Epithelial cell of esophagus (primary cell): ENCODE measurements at regions not wholly inside any gene's neighbourhood (a gene's known extent, or its start where the extent isn't known, plus 50 kb on each side); places are given as distances from the start of the nearest gene placed in this dataset.
"Not testable (repeated sequence)": the region's sequence is repeated elsewhere in the genome, so short reads cannot be mapped to it uniquely, and the experiment has no call there.

Source experiments
- DNase-seq: peaks from one replicate; pipeline ENCODE4 v3.0.0; 2010; ENCODE audit warnings: low read depth
- H3K4me3 ChIP-seq: 2 replicates; pipeline ENCODE4 v1.5.1; 2011; ENCODE audit warnings: mild to moderate bottlenecking, low read length, control low read depth
- TF ChIP-seq, protein P1 (sequence below): IDR thresholded peaks from 2 replicates; pipeline ENCODE4 v1.5.1; 2011; ENCODE audit warnings: low read depth, mild to moderate bottlenecking, low read length, control low read depth, inconsistent platforms; ENCODE audit not compliant: insufficient read depth; ENCODE audit errors: missing control alignments

DNA sequence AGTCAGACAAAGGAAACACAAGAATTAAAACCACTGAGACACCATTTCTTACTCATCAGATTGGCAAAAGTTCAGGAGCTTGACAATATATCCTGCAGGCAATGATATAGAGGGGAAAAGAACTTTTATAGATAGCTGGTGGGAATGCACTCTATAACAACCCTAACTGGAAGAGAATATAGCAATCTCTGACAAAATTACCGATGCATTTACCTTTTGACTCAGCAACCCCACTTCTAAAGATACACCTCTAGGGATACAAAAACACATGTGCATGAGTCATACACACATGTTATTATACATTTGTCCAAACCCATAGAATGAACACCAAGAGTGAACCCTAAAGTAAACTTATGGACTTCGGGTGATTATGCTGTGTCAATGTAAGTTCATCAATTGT is 79.4 kb upstream of the SRD5A2 start:
- H3K4me3 ChIP-seq = no peak overlapping the region
- peak; percentile 23 for DNase-seq
- TF ChIP-seq, protein P1, sequence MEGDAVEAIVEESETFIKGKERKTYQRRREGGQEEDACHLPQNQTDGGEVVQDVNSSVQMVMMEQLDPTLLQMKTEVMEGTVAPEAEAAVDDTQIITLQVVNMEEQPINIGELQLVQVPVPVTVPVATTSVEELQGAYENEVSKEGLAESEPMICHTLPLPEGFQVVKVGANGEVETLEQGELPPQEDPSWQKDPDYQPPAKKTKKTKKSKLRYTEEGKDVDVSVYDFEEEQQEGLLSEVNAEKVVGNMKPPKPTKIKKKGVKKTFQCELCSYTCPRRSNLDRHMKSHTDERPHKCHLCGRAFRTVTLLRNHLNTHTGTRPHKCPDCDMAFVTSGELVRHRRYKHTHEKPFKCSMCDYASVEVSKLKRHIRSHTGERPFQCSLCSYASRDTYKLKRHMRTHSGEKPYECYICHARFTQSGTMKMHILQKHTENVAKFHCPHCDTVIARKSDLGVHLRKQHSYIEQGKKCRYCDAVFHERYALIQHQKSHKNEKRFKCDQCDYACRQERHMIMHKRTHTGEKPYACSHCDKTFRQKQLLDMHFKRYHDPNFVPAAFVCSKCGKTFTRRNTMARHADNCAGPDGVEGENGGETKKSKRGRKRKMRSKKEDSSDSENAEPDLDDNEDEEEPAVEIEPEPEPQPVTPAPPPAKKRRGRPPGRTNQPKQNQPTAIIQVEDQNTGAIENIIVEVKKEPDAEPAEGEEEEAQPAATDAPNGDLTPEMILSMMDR = no peak

DNA sequence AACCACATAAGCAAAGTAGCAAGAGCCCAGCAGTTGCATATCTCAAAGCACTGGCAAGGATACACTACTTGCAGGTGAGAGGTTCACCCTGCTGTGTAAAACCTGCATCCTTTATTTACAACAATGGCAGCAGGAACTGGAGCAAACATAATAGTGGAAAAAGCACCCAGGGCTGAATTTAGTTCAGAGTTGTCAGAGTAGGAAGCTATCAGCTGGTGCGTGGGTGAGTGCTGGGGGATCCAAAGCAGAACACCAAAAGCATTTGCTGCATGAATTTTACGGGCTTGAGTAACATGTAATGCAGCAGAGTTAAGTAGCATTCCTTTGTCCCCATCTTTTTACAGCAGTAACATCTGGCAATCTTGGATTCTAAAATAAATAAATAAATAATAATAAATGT is 73.5 kb upstream of the SRD5A2 start:
- DNase-seq = no peak
- TF ChIP-seq, protein P1 = no peak
- H3K4me3 ChIP-seq = no peak overlapping the region

DNA sequence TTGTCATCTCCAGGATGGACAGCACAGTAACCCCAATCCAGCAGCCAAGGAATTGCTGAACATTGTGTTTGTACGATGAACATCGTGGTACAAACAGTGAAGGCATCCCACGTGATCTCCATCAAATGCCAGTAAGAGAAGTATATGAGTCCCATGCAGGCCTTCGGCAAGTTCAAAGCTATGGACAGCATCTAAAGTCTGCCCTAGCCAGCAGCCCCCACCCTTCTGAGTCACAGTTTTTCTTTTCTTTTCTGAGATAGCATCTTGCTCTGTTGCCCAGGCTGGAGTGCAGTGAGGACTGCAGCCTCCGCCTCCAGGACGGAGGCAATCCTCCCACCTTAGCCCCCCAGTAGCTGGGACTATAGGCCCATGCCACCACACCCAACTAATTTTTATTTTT is 71.0 kb upstream of the SRD5A2 start:
- no peak overlapping the region for H3K4me3 ChIP-seq
- no peak for DNase-seq
- TF ChIP-seq, protein P1 = no peak

DNA sequence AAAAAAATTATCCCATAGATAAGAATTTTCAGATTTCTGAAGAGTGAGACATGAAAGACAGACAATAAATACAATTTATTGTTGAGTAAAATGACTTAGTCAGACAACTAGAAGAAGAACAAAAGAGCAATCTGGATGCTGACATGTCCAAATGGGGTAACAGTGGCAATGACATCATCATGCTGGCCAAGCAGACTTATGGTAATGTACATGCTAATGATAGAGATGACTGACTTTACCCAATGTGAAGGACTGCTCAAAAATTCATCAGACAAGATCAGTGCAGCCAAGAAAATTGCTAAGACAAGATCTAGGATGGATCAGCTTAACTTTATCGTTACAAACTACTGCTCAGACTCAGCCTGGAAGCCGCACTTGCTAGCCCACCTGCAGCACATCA is 70.5 kb upstream of the SRD5A2 start:
- no peak for DNase-seq

DNA sequence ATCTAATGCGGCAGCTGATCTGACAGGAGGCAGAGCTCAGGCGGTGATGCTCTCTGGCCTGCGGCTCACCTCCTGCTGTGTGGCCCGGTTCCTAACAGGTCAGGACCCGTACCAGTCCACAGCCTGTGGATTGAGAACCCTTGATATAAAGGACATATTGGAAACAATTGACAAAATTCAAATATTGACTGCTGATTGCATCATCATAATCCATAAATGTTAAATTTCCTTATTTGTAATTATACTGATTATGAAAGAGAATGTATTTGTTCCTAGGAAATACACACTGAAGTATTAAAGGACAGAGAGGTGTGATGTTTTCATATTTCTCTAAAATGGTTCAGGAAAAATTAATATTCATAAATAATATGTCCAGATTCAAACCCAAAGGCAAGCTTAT is 63.8 kb upstream of the SRD5A2 start:
- H3K4me3 ChIP-seq = no peak overlapping the region
- TF ChIP-seq, protein P1 = no peak
- DNase-seq = no peak

More for the DNA sequence above, 70.5 kb upstream of the SRD5A2 start:
- TF ChIP-seq, protein P1 = no peak
- no peak overlapping the region for H3K4me3 ChIP-seq

DNA sequence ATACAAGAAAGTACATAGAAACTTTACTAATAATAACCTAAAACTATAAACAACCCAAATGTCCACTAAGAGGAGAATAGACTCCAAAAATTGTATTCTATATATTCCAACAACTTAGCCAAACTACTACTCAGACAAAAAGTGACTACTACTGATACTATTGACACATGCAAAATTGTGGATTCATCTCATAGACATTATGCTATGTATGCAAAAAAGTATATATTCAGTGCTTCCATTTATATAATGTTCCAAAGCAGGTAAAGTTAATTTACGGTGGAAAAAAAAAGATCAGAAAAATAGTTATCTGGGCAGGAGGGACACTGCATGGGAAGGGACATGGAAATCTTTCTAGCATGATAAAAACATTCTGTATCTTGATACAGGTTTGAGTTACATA is 62.0 kb upstream of the SRD5A2 start:
- TF ChIP-seq, protein P1 = no peak
- no peak for DNase-seq
- no peak overlapping the region for H3K4me3 ChIP-seq

DNA sequence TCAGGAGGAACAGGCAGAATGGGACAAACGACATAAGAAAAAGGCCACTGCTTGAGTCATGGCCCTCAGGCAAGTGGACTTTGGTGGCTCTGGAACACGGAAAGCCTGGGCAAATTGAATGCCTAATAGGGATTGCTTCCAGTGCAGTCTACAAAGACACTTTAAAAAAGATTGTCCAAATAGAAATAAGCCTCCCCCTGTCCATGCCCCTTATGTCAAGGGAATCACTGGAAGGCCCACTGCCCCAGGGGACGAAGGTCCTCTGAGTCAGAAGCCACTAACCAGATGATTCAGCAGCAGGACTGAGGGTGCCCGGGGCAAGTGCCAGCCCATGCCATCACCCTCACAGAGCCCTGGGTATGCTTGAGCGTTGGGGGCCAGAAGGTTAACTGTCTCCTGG is 51.5 kb upstream of the SRD5A2 start:
- not testable (repeated sequence) for DNase-seq, H3K4me3 ChIP-seq
